LHCN-M2 (cell line): ENCODE measurements at regions not wholly inside any gene's neighbourhood (a gene's known extent, or its start where the extent isn't known, plus 50 kb on each side); places are given as distances from the start of the nearest gene placed in this dataset.

Experiments used
- DNase-seq: peaks from one replicate; pipeline ENCODE4 v3.0.0-alpha.2; 2012; ENCODE audit warnings: low read depth

DNA sequence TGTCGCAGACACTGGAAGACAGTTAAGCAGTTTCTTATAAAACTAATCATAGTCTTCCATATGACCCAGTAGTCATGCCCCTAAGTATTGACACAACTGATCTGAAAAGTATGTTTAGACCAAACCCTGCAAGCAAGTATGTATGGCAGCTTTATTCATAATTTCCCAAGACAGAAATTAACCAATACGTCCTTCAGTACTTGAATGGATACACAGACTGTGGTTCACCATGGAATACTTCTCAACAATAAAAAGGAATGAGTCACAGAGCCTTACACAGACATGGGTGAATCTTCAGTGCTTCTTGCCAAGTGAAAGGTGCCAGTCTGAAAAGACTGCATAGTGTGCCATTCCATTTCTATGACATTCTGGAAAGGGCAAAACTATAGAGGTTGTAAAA, 50.2 kb upstream of the AKR1E2 start:
- DNase-seq, result peak; percentile 84

DNA sequence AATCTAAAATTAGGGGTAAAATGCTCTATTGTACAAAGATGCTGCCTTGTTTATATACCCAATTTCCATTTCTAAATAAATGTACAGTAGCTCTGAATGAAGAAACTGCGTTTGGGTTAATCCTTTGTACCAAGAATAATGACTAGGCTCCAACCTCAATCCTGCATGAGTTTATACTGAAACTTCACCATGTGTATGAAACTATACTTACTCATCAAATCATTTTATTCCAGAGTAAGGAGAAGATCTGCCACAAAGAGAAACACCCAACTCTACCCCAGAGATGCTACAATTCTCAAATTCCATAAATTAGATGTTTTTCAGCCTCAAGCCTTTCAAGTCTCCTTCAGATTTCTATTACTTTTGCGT, 53.8 kb upstream of the AKR1E2 start:
- no peak for DNase-seq

DNA sequence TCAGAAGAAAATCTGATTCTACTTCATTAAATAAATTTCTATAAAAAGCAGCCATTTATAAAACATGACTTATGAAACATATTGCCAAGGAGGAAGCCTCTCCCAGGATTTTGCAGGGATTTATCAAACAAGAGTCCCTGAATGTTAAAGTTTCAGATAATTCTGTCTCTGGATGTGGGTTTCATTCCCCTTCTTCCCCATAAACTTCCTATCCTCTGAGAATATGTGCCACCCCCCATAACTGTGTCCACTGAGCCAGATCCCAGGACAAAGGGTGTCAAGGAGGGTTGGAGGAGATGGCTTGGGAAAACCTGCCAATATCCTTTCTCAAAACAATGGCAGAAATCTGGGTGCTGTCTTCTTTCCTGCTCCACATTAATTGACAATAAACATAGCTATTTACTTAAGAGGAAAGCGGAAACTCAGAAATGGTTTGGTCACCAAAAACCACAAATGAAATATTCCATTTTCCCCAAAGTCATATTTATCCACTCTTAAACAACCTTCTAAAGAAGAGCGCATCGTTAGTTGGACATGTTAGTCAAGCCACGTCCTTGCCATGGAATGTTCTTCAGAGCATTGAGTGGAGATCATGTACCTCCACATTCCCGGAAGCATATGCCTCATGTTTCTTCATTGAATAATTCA, 54.3 kb upstream of the AKR1E2 start:
- DNase-seq, result peak; percentile 95

DNA sequence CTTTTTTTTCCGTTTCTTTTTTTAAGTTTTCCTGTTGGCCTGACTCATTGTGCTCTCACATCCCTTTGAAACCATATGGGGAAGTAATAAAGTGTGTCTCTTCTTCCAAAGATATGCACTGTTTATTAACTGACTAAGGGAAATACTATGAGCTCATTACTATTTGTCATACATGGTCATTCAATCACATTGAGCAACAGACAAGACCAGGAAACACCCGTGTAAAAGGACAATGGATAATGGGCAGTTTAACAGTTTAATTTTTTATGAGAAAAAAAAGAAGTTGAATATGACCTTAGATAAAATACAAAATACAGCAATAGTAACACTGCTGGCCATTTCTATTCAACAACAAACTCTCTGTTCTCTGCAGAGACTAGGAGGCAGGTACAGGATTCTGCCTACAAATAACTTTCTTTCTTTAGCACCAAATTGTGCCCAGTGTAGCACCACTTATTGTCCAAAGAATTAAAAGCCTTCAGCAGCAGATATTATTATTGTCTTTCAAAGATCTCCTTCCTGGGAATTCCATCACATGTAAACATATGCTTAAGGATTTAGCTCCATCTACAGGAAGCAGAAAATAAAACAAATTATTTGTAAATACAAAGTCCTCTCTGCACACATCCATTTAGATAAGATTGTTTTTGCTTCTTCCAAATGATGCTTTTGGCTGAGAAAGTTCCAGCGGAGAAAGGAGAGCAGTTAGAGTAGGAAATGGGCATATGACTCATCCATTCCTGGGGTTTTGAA, 55.0 kb upstream of the AKR1E2 start:
- DNase-seq, result peak; percentile 98

DNA sequence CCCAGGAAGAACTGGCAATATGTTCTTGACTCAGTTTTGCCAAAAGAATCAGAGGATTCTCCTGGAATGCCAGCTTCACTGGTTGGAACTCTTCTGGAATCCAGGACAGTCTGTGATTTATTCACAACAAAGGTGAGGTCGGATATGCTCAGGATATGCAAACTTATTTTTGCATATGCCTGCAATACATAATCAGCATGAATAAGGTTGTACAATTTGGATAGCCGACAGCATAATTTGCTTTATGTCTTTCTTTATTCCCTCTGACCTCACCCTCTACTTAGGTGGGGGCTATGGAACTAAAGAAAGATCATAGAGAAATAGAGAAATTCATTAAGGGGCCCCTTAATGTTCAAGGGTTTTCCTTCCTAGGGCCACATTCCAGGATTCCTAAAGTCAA, 57.6 kb upstream of the AKR1E2 start:
- DNase-seq, result no peak

DNA sequence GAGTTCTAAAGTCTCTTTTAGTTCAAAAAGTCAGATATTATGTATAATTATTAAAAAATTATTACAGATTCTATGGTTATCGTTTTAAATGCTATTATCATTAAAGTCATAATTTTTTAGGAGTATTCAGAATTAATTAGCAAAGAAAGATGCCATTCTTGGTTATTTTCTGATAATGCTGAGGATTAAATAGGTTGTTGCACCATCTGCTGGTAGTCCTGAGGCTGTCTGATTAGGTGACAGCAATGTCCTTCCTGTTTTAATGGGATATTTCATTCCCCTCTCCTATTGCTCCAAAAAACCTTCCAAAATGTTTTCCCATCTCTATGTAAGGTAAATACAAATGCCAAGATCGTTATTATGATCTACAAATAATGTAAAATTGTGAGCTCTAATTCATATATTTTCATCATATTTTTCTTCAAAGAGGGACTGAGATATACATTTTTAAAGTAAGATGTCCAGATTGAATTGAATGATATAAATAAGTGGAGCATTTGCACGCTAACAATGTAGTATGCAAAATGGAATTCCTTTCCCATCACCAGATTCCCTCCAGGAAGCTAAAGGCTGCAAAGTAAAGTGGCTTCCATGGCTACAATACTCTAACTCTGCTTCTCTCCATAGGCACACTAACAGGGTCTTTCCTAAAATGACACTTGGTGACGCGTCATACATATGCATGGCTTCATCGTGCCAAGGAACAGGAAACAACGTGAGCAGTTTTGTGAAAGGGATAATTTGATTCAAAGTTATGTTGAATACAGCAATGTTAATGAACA, 58.8 kb upstream of the AKR1E2 start:
- DNase-seq, result peak; percentile 75

DNA sequence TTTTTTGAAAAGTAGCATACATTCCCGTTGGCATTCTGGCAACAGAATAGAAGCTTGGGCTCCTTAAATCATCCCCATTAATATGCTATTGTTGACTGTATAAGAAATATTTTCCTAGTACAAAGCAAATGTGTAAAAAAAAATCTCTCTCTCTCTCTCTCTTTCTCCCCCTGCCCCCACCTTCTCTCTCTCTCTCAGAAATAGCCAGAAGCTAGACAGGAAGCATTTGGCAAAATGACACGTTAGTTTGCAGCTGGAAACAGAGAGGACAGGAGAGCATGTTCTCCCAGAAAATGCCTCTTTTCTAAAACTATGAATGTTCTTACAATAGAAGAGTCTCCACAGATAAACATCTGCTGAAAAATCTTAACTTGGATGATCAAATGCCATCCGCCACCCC, 59.6 kb upstream of the AKR1E2 start:
- peak; percentile 41 for DNase-seq

DNA sequence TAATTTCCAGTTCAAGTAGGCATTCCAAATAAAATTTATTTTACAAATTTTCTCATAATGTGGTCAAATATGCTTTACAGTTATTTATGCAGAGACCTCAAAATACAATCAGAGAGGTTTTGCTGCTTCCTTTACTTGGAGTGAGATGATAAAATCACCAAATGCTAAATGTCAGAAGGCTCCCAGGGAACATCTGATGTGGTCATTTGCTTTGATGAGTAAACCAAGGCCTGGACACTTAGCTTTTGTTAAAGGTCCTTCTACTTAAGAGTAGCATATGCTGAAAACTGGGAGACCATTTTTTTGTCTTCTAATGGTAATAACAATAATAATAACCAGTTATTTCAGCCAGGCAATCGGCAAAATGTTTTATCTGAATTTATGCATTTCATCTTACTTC, 60.6 kb upstream of the AKR1E2 start:
- DNase-seq, result peak; percentile 81

DNA sequence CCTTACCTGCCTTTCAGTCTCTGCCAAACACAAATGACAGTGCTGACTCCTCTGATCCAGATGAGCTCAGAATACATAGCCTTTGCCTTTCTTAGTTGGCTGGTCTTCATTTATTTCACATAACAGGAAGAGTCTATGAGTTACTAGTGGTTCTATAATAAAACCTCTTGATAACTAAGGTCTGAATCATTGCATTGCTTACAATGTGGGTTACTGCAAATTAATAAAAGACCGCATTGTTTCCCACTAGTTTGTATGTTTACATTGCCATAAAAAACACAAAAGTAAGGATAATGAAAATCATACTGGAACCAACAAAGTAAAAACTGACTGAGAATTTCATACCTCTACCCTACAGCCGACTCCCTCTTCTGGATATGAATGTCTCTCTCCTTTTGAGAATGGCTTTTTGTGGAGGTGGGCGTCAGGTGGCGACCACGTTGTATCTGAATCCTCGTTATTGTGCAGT, 62.0 kb upstream of the AKR1E2 start:
- DNase-seq, result peak; percentile 78

DNA sequence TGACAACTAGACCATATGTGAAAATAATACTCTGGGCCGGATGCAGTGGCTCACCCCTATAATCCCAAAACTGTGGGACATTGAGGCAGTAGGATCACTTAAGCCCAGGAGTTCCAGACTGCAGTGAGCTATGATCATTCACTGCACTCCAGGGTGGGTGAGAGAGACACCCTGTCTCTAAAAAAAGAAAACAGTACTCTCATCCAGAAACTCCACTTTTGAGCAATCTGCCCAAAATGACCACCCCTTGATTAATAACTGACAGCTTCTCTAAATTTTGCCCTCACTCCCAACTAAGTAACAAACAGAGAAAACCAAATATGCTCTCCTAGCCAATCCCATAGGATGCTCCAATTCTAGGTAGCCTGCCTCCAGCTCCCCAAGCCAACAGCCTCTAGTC, 62.5 kb upstream of the AKR1E2 start:
- DNase-seq, result no peak

DNA sequence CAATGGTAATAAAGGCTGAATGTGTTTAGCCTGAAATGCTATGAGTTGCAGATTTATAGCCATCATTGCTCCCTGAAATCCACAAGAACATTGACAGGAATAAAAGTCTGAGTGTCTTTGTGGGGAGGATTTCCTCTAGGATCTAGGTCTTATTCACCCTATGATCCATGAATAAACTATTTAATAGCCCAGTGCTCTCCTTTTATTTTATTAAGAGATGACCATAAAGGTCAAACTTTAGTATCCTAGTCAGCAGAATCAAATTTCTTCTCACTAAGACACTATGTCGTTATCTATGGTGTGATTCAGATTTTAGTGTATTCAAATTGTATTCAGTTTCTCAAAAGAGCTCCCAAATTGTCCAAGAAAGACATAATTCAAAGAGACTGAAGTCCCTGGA, 67.8 kb upstream of the AKR1E2 start:
- peak; percentile 71 for DNase-seq

DNA sequence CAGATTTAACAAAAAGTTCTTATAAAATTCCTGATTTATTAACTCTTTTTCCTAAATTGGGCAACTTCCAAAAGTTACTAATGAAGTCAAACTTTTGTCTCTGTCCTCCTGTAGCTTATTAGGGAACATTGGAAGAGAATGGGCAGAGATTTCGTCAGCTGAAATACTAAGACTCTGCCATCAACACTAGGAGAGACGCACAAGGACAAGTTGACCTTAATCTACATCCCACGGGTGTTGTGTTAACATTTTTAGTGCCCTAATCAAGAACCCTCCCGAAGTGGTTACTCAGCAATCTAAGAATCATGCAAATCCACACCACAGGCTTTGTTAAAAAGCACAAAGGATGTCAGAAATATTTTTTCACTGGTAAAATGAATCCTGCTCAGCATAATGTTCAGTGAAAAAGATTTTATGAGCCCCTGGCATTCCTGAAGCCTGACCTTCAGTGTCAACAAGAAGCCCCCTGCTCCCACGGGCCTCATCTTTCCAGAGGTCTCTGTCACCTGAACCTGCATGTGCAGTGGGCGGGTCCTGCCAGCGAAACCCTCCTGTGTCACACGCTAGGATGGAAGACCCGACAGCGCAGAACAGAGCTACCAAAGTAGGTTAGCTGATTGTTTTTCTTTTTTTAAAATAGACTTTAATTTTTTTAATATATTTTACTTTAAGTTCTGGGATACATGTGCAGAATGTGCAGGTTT, 70.6 kb upstream of the AKR1E2 start:
- DNase-seq, result no peak

DNA sequence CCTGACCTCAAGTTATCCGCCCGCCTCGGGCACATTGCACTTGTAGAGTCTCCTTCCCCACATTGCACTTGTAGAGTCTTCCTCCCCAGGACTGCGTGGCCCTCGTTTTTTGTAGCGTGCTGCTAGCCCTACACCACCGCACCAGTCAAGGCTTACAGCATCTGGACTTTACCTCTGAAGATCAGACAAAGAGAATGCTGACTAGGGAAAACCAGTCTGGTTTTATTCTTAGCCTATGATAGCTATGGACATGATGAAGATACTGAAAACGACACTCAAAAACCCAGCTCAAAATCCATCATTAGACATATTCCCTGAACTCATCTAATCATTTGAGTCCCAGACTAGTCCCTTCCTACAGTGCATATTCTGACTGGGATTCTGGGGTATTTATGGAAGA, 71.9 kb upstream of the AKR1E2 start:
- no peak for DNase-seq

DNA sequence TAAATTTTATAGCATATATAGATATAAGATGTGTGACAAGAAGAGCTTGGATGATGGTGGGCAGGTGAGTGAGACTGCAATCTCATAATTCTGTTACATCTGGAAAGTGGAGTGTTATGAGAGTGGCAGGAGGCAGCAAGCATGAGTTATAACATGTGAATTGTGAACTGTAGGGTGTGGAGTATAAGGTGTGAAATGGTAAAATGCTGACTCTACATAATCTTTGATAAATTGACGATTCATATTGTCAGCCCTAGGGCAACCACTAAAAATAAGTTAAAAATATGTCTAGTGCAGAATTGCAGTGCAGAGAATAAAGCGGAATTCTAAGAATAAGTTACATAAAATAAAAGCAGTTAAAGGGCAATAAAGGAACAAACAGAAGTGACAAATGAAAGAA, 74.8 kb upstream of the AKR1E2 start:
- no peak for DNase-seq

DNA sequence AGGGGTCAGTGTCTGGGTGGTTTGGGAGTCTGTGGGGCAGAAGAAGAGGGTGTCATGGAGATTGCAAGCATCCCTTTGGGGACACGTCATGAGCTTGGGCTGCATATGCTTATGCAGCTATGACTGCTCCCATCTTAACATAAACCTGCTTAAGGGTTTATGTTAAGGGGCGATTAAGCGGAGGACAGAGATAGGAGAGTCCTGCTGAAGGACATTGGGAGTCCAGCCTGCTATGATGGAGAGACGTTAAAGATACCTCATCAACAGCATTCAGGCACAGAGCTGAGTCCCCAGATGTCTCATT, 76.8 kb upstream of the AKR1E2 start:
- no peak for DNase-seq

DNA sequence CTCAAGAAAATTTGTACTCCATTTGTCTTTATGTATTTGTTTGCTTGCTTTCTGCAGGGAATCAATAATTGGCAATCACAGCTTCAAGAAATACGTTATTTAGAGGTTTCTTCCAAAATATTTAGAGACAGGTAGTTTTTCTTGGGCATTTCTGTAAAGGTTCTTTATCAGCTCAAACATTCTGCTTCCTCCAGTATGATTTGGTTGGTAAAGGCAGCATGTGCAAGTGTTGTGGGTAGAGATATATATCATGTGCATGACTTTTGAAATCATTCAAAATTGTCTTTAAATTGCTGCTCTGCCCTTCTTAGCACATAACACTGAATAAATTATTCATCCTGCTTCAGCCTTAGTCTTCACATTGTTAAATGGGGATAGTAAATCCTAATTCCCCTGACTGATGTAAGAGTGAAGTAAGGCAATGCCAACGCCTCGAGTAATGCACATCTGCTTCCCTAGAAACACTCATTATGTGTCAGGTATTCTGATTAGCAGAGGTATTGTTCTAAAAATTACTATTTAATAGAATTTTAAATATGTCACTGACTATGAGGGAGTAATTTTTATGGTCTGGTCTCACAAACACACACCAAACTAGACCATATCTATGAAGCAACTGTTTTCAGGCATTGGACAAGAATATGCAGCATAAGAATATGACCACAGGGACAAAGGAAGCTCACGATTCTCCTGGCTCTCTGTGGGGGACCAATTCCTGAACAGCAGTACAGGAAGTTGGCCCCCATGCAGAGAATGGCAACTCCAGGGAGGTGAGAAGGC, 77.3 kb upstream of the AKR1E2 start:
- DNase-seq, result no peak

DNA sequence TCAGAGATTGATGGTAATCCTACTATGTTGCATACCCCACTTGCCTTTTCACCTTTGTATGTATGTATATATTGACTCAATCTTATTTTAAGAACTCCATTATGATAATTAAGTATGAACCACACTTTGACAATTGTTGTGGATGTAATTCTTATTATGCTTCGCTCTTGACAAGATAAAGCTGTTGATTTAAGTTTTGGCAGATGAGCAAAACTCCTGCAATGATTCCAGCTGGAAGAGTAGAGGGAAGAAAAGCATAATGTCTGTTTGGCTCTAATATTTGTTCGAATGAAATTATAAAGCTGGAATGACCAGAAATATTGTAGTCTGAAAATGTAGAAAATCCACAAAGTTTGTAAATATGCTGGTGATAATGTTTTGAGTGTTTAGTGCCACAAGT, 83.8 kb upstream of the AKR1E2 start:
- DNase-seq, result no peak

DNA sequence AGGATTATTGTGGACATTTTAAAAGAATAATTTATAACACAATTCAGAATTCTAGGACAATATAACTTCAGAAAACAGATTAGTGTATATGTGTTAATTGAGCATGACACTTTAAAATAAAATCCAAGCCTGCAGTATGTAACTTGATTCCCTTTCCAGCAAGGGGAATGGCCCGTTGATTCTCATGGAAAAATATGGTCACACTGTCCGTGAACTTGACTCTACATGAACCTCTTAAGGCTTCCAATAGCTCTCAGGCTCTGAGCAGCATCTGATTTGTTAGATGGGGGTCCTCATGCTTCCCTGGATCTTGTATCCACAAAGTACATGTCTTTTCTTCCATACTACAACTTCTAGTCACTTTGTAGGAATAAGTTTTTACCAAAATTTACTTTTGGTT, 85.5 kb upstream of the AKR1E2 start:
- DNase-seq, result peak; percentile 26

DNA sequence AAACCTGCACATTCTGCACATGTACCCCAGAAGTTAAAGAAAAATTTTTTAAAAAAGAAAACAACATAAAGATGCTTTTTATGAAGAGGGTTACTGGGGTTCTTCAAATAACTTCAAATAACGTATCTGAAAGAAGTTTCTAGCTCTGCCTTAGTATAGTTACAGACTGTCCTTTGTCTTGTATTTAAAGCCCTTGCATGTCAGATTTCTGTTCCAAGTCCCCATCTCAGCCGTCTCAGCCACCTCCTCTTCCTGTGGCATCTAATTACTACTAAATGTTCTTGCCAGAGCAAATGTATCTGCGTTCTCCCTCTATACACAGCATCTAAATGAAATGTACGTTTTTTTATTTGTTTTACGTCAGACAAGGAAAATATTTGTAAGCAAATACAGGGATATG, 89.4 kb upstream of the AKR1E2 start:
- DNase-seq, result no peak

DNA sequence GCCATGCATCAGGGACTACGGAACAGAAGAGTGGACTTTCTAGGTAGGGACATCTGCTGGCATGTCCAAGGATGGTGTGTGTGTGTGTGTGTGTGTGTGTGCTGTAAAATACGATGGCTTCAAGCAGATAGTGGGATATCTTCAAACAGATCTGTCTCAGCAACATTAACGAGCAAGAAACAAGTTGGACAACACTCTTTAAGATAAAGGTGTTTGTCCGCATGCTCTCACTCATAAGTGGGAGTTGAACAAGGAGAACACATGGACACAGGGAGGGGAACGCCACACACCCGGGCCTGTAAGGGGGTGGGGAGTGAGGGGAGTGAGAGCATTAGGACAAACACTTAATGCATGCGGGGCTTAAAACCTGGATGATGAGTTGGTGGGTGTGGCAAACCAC, 89.8 kb upstream of the AKR1E2 start:
- no peak for DNase-seq

DNA sequence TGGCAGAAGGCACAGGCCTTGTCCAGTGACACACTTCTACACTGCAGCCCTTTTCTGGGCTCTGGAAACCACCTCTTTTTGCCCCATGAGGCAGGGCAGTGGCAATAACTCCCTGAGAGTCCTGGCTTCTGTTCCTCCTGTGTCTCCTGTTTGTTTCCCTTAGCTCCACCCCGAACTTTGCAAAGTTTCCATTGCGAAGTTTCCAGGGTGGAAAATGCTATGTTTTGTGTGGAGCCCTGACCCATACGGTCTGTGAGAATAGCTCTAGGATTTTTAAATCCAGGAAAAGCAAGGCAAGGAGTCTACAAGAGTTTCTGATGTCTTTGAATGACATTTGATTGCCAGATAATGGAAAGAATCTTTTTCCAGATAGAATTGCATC, 92.2 kb upstream of the AKR1E2 start:
- DNase-seq, result no peak
